Colonic mucosa (tissue), 4 donors: ENCODE measurements at regions not wholly inside any gene's neighbourhood (a gene's known extent, or its start where the extent isn't known, plus 50 kb on each side); places are given as distances from the start of the nearest gene placed in this dataset.

Source experiments
- DNase-seq: peaks from one replicate; pipeline ENCODE4 v3.0.0-alpha.2; 2020
- H3K27ac ChIP-seq: fragments of 200-600 bp; one replicate; pipeline ENCODE4 v1.8.0; 2021
- H3K27me3 ChIP-seq: fragments of 200-600 bp; one replicate; pipeline ENCODE4 v1.8.0; 2021
- H3K36me3 ChIP-seq: fragments of 200-600 bp; one replicate; pipeline ENCODE4 v1.8.0; 2021
- H3K4me1 ChIP-seq: fragments of 200-600 bp; one replicate; pipeline ENCODE4 v1.8.0; 2021; ENCODE audit warnings: mild to moderate bottlenecking
- H3K4me3 ChIP-seq: fragments of 200-600 bp; one replicate; pipeline ENCODE4 v1.8.0; 2021
- H3K9ac ChIP-seq, 2 donors: one replicate each; pipeline ENCODE4 v1.7.0; 2013; ENCODE audit warnings: control low read depth in 2 of 2, low read depth in 2 of 2, low read length in 2 of 2
- H3K9me3 ChIP-seq: fragments of 200-600 bp; one replicate; pipeline ENCODE4 v1.8.0; 2021
- intact Hi-C: fragments of 100-400 bp; cut with DNase I; formaldehyde crosslinking; loops from one replicate; pipeline ENCODE4 v1.14.1; 2022
- TF ChIP-seq, protein P1 (sequence below): fragments of 200-600 bp; IDR thresholded peaks from one replicate; pipeline ENCODE4 v1.8.0; 2022; ENCODE audit warnings: antibody characterized with exemption, mild to moderate bottlenecking
- donor health status: healthy.
- donor health status: DM: no; HTN: no; CAD: no.
- donor health status: DM: no; HTN: no; CAD: no.

DNA sequence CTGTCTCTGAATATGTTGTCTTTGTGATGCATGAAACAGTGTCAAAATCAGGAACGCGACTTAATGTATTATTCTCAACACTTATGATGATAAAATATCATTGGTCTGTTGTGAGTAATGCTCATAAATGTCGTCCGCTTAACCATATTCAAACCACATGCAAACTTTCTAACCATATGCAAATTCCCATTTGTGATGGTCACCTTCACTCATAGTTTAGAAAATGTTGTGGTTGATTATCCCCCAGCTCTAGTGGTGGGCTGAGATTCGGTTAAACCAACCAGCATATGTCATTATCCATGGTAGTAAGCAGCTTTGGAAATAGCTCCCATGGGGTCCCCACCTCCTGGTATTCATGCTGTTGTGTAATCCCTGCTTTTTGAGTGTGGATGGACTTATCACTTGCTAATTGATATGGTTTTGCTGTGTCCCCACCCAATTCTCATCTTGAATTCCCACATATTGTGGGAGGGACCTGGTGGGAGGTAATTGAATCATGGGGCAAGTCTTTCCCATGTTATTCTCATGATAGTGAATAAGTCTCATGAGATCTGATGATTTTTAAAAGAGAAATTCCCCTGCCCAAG, 360.0 kb upstream of the TSHZ2 start:
- TF ChIP-seq, protein P1, sequence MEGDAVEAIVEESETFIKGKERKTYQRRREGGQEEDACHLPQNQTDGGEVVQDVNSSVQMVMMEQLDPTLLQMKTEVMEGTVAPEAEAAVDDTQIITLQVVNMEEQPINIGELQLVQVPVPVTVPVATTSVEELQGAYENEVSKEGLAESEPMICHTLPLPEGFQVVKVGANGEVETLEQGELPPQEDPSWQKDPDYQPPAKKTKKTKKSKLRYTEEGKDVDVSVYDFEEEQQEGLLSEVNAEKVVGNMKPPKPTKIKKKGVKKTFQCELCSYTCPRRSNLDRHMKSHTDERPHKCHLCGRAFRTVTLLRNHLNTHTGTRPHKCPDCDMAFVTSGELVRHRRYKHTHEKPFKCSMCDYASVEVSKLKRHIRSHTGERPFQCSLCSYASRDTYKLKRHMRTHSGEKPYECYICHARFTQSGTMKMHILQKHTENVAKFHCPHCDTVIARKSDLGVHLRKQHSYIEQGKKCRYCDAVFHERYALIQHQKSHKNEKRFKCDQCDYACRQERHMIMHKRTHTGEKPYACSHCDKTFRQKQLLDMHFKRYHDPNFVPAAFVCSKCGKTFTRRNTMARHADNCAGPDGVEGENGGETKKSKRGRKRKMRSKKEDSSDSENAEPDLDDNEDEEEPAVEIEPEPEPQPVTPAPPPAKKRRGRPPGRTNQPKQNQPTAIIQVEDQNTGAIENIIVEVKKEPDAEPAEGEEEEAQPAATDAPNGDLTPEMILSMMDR: no peak
- H3K9me3 ChIP-seq: no peaks in the 10 kb centered on the region
- no peak overlapping the region for H3K4me3 ChIP-seq
- no peak overlapping the region for H3K9ac ChIP-seq
- H3K27me3 ChIP-seq: no peaks in the 10 kb centered on the region
- no peak for DNase-seq
- no peak overlapping the region for H3K27ac ChIP-seq
- H3K4me1 ChIP-seq: no peaks in the 10 kb centered on the region
- no peaks in the 10 kb centered on the region for H3K36me3 ChIP-seq
- intact Hi-C loops: no loop called here

DNA sequence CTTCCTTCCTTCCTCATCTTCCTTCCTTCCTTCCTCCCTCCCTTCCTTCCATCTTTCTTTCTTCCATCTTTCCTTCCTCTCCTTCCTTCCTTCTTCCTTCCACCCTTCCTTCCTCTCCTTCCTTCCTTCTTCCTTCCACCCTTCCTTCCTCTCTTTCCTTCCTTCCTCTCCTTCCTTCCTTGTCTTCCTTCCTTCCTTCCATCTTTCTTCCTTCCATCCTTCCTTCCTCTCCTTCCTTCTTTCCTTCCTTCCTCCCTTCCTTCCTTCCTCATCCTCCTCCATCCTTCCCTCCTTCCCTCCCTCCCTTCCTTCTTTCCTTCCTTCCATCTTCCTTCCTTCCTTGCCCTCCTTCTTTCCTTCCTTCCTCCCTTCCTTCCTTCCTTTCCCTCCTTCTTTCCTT, 361.4 kb upstream of the TSHZ2 start:
- no peaks in the 10 kb centered on the region for H3K36me3 ChIP-seq
- no peaks in the 10 kb centered on the region for H3K4me1 ChIP-seq
- no peaks in the 10 kb centered on the region for H3K27me3 ChIP-seq
- intact Hi-C loops: no loop called here
- DNase-seq: no peak
- H3K27ac ChIP-seq: no peak overlapping the region
- H3K9ac ChIP-seq: no peak overlapping the region
- H3K4me3 ChIP-seq: no peak overlapping the region
- TF ChIP-seq, protein P1: no peak
- H3K9me3 ChIP-seq: no peaks in the 10 kb centered on the region

DNA sequence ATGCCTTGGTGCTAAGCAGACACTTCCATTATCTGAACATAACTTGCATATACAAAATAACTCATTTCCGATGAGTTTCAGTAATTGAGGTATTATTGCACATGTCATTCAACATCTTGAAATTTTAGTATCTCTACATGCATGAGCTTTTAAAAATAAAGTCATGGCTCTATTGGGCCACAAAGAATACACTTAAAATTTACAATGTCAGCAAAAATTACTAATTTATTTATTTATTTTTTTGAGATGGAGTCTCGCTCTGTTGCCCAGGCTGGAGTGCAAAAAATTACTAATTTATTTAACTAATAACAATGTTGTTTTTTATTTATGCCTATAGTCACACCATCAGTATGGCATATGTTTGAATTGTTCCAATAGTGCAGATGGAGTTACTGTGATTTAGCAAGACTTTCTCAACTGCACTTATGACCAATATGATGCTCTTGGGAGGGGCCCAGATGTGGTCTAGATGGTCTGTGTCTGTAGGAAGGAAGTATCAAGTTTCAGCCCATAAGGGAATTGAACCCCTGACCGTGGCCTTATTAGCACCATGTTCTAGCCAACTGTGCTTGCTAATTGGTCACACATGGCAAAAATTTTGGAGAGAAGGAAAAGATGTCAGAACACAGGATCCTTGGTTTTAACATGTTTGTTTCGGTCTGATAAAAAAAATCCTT, 370.7 kb upstream of the TSHZ2 start:
- DNase-seq: no peak
- H3K4me1 ChIP-seq: no peaks in the 10 kb centered on the region
- no peak overlapping the region for H3K4me3 ChIP-seq
- TF ChIP-seq, protein P1: no peak
- H3K27ac ChIP-seq: no peak overlapping the region
- no peaks in the 10 kb centered on the region for H3K36me3 ChIP-seq
- intact Hi-C loops: no loop called here
- no peak overlapping the region for H3K9ac ChIP-seq
- no peaks in the 10 kb centered on the region for H3K27me3 ChIP-seq
- H3K9me3 ChIP-seq: no peaks in the 10 kb centered on the region

GRCh38 chr20:52596256-52596655, 375.9 kb upstream of the TSHZ2 start:
- DNase-seq: no peak
- H3K4me1 ChIP-seq: no peaks in the 10 kb centered on the region
- H3K36me3 ChIP-seq: no peaks in the 10 kb centered on the region
- no peaks in the 10 kb centered on the region for H3K27me3 ChIP-seq
- H3K4me3 ChIP-seq: no peak overlapping the region
- H3K27ac ChIP-seq: no peak overlapping the region
- intact Hi-C loops: no loop called here
- TF ChIP-seq, protein P1: no peak
- H3K9me3 ChIP-seq: no peaks in the 10 kb centered on the region
- no peak overlapping the region for H3K9ac ChIP-seq

DNA sequence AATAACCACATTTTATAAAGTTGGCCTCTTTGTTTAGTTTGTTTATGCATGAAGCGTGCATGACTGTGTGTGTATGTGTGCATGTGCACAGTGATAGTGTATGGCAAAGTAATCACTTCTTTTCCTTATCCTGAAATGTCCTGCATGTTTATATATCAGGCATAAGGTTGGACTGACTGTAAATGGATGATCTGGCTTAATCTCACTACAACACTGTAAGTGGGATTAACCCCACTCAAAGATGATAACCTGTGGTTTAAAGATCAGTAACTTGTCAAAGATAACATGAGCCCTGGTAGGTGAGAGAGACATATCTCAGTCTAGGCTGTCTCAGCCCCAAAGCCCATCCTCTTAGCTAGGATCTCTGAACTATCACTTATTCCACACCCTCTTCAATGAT, 376.6 kb upstream of the TSHZ2 start:
- no peak overlapping the region for H3K4me3 ChIP-seq
- no peak overlapping the region for H3K9ac ChIP-seq
- TF ChIP-seq, protein P1: no peak
- no peaks in the 10 kb centered on the region for H3K27me3 ChIP-seq
- H3K36me3 ChIP-seq: no peaks in the 10 kb centered on the region
- H3K4me1 ChIP-seq: no peaks in the 10 kb centered on the region
- intact Hi-C loops: no loop called here
- H3K27ac ChIP-seq: no peak overlapping the region
- H3K9me3 ChIP-seq: no peaks in the 10 kb centered on the region
- DNase-seq: no peak
